B cell (primary cell): ENCODE measurements at regions not wholly inside any gene's neighbourhood (a gene's known extent, or its start where the extent isn't known, plus 50 kb on each side); places are given as distances from the start of the nearest gene placed in this dataset.

Source experiments
- ATAC-seq: fragments of 200-7000 bp; cut with Tn5 transposase; one replicate; pipeline ENCODE4 v1.10.0; 2021; ENCODE audit warnings: low read depth, mild to moderate bottlenecking, moderate number of reproducible peaks, moderate library complexity
- CTCF ChIA-PET: fragments of 350-600 bp; sonication (Branson Sonifier 250); formaldehyde crosslinking; loops from one replicate; lab custom pipeline; 2021; ENCODE audit warnings: antibody characterized with exemption, inconsistent platforms; lab: Charles Lee
- POLR2A ChIA-PET: fragments of 350-600 bp; sonication (Branson Sonifier 250); formaldehyde crosslinking; loops from one replicate; lab custom pipeline; 2021; ENCODE audit warnings: antibody characterized with exemption; lab: Charles Lee
- DNase-seq: peaks from one replicate; pipeline ENCODE4 v3.0.0; 2013
- H2AFZ ChIP-seq: 2 replicates; pipeline ENCODE4 v1.6.1; 2012; ENCODE audit warnings: mild to moderate bottlenecking, low read depth, low read length; ENCODE audit not compliant: insufficient read depth, poor library complexity, severe bottlenecking
- H3K27ac ChIP-seq, 2 donors: 1 replicate in 1 of 2; 2 replicates in 1 of 2; pipeline ENCODE4 v1.5.1; 2012 to 2013; ENCODE audit warnings: low read length in 2 of 2, mild to moderate bottlenecking in 2 of 2, moderate library complexity in 1 of 2
- H3K27me3 ChIP-seq, 4 experiments: fragments of 200-600 bp in 1 of 4; sonication (generic) in 1 of 4; replicated peaks in 1 of 4; 1 replicate in 2 of 4; 2 replicates in 2 of 4; pipeline versions ENCODE4 v1.6.1 to v1.7.0; 2013 to 2016; ENCODE audit warnings: low read length in 3 of 4, mild to moderate bottlenecking in 2 of 4, mixed read lengths in 1 of 4, moderate library complexity in 1 of 4; ENCODE audit not compliant: insufficient read depth in 4 of 4, control insufficient read depth in 3 of 4; ENCODE audit errors: control extremely low read depth in 1 of 4
- H3K36me3 ChIP-seq, 2 experiments: replicated peaks in 1 of 2; 1 replicate in 1 of 2; 2 replicates in 1 of 2; pipeline versions ENCODE4 v1.6.1 to v1.7.1; 2013; ENCODE audit warnings: low read length in 1 of 2; ENCODE audit not compliant: insufficient read depth in 2 of 2, control insufficient read depth in 1 of 2; ENCODE audit errors: control extremely low read depth in 1 of 2, extremely low read depth in 1 of 2
- H3K4me1 ChIP-seq, 2 donors: fragments of 200-600 bp in 1 of 2; sonication (generic) in 1 of 2; 1 replicate in 1 of 2; 2 replicates in 1 of 2; pipeline versions ENCODE4 v1.5.1 to v1.6.1; 2013 to 2017; ENCODE audit warnings: low read length in 2 of 2; ENCODE audit not compliant: control insufficient read depth in 2 of 2, insufficient read depth in 2 of 2
- H3K4me2 ChIP-seq: replicated peaks from 2 replicates; pipeline ENCODE3; 2012; ENCODE audit warnings: mild to moderate bottlenecking, low read depth, low read length; ENCODE audit not compliant: poor library complexity, severe bottlenecking
- H3K4me3 ChIP-seq, 5 experiments: fragments of 200-600 bp in 1 of 5; sonication (generic) in 1 of 5; 1 replicate in 3 of 5; 2 replicates in 2 of 5; pipeline versions ENCODE4 v1.5.1 to v1.7.0; 2011 to 2016; ENCODE audit warnings: low read length in 4 of 5, mild to moderate bottlenecking in 4 of 5, low read depth in 2 of 5, control low read depth in 1 of 5, moderate library complexity in 1 of 5; ENCODE audit not compliant: insufficient read depth in 1 of 5; ENCODE audit errors: control extremely low read depth in 1 of 5, extremely low read depth in 1 of 5
- H3K79me2 ChIP-seq: fragments of 200-600 bp; sonication (generic); one replicate; pipeline ENCODE4 v1.6.0; 2016; ENCODE audit warnings: low read length; ENCODE audit not compliant: control insufficient read depth, insufficient read depth
- H3K9ac ChIP-seq: fragments of 200-600 bp; sonication (generic); 2 replicates; pipeline ENCODE4 v1.6.1; 2017; ENCODE audit warnings: mild to moderate bottlenecking, low read length, moderate library complexity
- H3K9me3 ChIP-seq, 3 donors: one replicate each; pipeline versions ENCODE4 v1.6.1 to v1.7.1; 2013; ENCODE audit warnings: low read length in 2 of 3; ENCODE audit not compliant: control insufficient read depth in 2 of 3, insufficient read depth in 1 of 3; ENCODE audit errors: control extremely low read depth in 1 of 3
- H4K20me1 ChIP-seq: 2 replicates; pipeline ENCODE4 v1.6.0; 2012; ENCODE audit warnings: mild to moderate bottlenecking, low read length; ENCODE audit not compliant: insufficient read depth, control insufficient read depth, poor library complexity, severe bottlenecking
- H3K27ac Mint-ChIP-seq: one replicate; pipeline ENCODE4 v1.8.0; 2021; ENCODE audit warnings: mixed read lengths
- H3K27me3 Mint-ChIP-seq: one replicate; pipeline ENCODE4 v1.8.0; 2021; ENCODE audit warnings: mixed read lengths
- H3K4me1 Mint-ChIP-seq: one replicate; pipeline ENCODE4 v1.8.0; 2021; ENCODE audit warnings: mixed read lengths
- H3K4me3 Mint-ChIP-seq: one replicate; pipeline ENCODE4 v1.8.0; 2021; ENCODE audit warnings: mixed read lengths
- H3K9me3 Mint-ChIP-seq: one replicate; pipeline ENCODE4 v1.8.0; 2022; ENCODE audit warnings: mixed read lengths; ENCODE audit not compliant: insufficient read depth
- CTCF ChIP-seq: fragments of 200-600 bp; IDR thresholded peaks from one replicate; pipeline ENCODE4 v1.8.0; 2022; ENCODE audit warnings: antibody characterized with exemption, mild to moderate bottlenecking
- EZH2 ChIP-seq: IDR thresholded peaks from 2 replicates; pipeline ENCODE4 v1.6.1; 2012; ENCODE audit warnings: borderline replicate concordance, low read depth, mild to moderate bottlenecking, moderate library complexity, low read length; ENCODE audit not compliant: insufficient read depth, poor library complexity, severe bottlenecking
- WGBS: methylation state at CpG from one replicate; pipeline ENCODE4 v1.1.5; 2013; ENCODE audit warnings: missing lambda C conversion rate; ENCODE audit not compliant: insufficient coverage; 5-methylcytosine and 5-hydroxymethylcytosine counted together
- intact Hi-C: fragments of 100-400 bp; cut with micrococcal nuclease; formaldehyde crosslinking; loops from one replicate; pipeline ENCODE4 v1.10.0; 2022

GRCh38 chr3:78360849-78361248 lies 1321.0 kb downstream of the ROBO2 start:
- Histone ChIP-seq H2AFZ (no peak overlapping the region), H4K20me1 (no peaks in the 10 kb centered on the region), H3K9ac (no peak overlapping the region), H3K4me1 (no peaks in the 10 kb centered on the region), H3K9me3 (peaks cover 0 to 2% (median 0%) of the 10 kb centered on the region in 3 donors), H3K27me3 (no peaks in the 10 kb centered on the region), H3K36me3 (no peaks in the 10 kb centered on the region), H3K4me2 (no peak overlapping the region), H3K4me3 (no peak overlapping the region), H3K27ac (no peak overlapping the region), H3K79me2 (no peaks in the 10 kb centered on the region)
- Mint-ChIP-seq H3K4me1 (no peaks in the 10 kb centered on the region), H3K4me3 (no peak overlapping the region), H3K27ac (no peak overlapping the region), H3K27me3 (no peaks in the 10 kb centered on the region), H3K9me3 (peaks cover 4% of the 10 kb centered on the region)
- ChIA-PET CTCF (no interaction called here), POLR2A (no interaction called here)
- ATAC-seq (no peak), DNase-seq (no peak)
- TF ChIP-seq CTCF (no peak), EZH2 (no peak)
- WGBS = 88% methylated on average over 3 of the region's 4 CpGs
- intact Hi-C loops = no loop called here

- H3K9ac ChIP-seq = no peak overlapping the region
- no peaks in the 10 kb centered on the region for H3K79me2 ChIP-seq
- no peaks in the 10 kb centered on the region for H3K4me1 ChIP-seq
- Mint-ChIP-seq H3K9me3 (no peaks in the 10 kb centered on the region), H3K27me3 (no peaks in the 10 kb centered on the region), H3K4me3 (no peak overlapping the region), H3K4me1 (no peaks in the 10 kb centered on the region), H3K27ac (no peak overlapping the region)
- ATAC-seq (no peak), DNase-seq (no peak)
- no peak overlapping the region for H3K27ac ChIP-seq
- no peaks in the 10 kb centered on the region for H3K27me3 ChIP-seq
- ChIA-PET POLR2A (no interaction called here), CTCF (no interaction called here)
- H3K4me3 ChIP-seq = no peak overlapping the region
- no peak overlapping the region for H3K4me2 ChIP-seq
- TF ChIP-seq EZH2 (no peak), CTCF (no peak)
- 100% methylated on average over 1 of the region's 8 CpGs for WGBS
- H3K36me3 ChIP-seq = no peaks in the 10 kb centered on the region
- intact Hi-C loops = no loop called here
- H4K20me1 ChIP-seq = no peaks in the 10 kb centered on the region
- H3K9me3 ChIP-seq = peaks cover 0 to 8% (median 0%) of the 10 kb centered on the region in 3 donors
- no peak overlapping the region for H2AFZ ChIP-seq
These were observed 1328.9 kb downstream of the ROBO2 start for GRCh38 chr3:78368636-78369345.
